Gastrocnemius medialis (tissue), 4 donors: ENCODE measurements at regions not wholly inside any gene's neighbourhood (a gene's known extent, or its start where the extent isn't known, plus 50 kb on each side); places are given as distances from the start of the nearest gene placed in this dataset.

Source experiments
- POLR2A ChIP-seq, 2 donors: fragments of 450-650 bp; IDR thresholded peaks; one replicate each; pipeline ENCODE4 v1.6.1; 2017; ENCODE audit warnings: antibody characterized with exemption in 2 of 2, mild to moderate bottlenecking in 2 of 2, moderate library complexity in 2 of 2
- TF ChIP-seq, protein P1 (sequence below), 5 experiments: fragments of 450-650 bp in 3 of 5; fragments of 200-600 bp in 2 of 5; sonication (generic) in 2 of 5; IDR thresholded peaks in 4 of 5; conservative IDR thresholded peaks in 1 of 5; 1 replicate in 4 of 5; 2 replicates in 1 of 5; pipeline ENCODE4 v1.5.1; 2016 to 2019; ENCODE audit warnings: antibody characterized with exemption in 5 of 5, mild to moderate bottlenecking in 3 of 5, moderate library complexity in 3 of 5

GRCh38 chr4:45007508-45007907 lies 281.2 kb upstream of the GNPDA2 start:
- TF ChIP-seq, protein P1, sequence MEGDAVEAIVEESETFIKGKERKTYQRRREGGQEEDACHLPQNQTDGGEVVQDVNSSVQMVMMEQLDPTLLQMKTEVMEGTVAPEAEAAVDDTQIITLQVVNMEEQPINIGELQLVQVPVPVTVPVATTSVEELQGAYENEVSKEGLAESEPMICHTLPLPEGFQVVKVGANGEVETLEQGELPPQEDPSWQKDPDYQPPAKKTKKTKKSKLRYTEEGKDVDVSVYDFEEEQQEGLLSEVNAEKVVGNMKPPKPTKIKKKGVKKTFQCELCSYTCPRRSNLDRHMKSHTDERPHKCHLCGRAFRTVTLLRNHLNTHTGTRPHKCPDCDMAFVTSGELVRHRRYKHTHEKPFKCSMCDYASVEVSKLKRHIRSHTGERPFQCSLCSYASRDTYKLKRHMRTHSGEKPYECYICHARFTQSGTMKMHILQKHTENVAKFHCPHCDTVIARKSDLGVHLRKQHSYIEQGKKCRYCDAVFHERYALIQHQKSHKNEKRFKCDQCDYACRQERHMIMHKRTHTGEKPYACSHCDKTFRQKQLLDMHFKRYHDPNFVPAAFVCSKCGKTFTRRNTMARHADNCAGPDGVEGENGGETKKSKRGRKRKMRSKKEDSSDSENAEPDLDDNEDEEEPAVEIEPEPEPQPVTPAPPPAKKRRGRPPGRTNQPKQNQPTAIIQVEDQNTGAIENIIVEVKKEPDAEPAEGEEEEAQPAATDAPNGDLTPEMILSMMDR (IDR thresholded peaks at IDR 0.05 in 4 of 5, conservative IDR thresholded peaks at IDR 0.05 in 1 of 5): no peak
- TF ChIP-seq POLR2A (IDR thresholded peaks at IDR 0.05): no peak
